ENCODE measurements at regions not wholly inside any gene's neighbourhood (a gene's known extent, or its start where the extent isn't known, plus 50 kb on each side); places are given as distances from the start of the nearest gene placed in this dataset.

DNA sequence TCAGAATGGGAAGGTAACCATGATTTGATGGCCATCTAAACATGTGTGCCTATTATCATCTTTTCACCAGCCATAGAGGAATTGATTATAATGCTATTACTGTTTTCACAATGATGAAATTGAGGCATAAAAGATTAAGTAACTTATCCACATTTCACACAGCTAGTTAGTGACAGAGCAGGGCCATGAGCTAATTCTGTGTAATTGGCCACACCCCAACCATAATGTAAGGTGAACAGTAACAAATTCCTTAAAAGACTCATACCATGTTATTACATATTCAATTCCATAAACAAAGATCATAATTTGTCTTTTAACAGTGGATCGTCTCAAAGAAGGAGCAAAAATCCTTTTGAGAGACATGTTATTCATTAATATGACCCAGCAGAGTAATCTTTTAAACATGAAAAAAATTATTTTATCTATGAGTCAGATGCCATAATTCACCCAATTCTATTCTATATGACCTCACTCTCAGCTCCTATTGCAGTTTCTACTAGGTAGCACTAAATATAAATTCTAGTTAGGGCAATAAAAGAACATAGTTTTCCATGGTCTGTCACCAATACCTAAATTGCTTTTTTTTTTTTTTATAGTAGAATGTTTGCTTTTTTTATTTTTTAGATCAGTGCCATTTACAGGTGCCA is 475.8 kb upstream of the SLC39A10 start:
- TF ChIP-seq, protein P1, sequence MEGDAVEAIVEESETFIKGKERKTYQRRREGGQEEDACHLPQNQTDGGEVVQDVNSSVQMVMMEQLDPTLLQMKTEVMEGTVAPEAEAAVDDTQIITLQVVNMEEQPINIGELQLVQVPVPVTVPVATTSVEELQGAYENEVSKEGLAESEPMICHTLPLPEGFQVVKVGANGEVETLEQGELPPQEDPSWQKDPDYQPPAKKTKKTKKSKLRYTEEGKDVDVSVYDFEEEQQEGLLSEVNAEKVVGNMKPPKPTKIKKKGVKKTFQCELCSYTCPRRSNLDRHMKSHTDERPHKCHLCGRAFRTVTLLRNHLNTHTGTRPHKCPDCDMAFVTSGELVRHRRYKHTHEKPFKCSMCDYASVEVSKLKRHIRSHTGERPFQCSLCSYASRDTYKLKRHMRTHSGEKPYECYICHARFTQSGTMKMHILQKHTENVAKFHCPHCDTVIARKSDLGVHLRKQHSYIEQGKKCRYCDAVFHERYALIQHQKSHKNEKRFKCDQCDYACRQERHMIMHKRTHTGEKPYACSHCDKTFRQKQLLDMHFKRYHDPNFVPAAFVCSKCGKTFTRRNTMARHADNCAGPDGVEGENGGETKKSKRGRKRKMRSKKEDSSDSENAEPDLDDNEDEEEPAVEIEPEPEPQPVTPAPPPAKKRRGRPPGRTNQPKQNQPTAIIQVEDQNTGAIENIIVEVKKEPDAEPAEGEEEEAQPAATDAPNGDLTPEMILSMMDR (IDR thresholded peaks at IDR 0.05): no peak
- no peak for TF ChIP-seq EZH2 (IDR thresholded peaks at IDR 0.05; ENCODE audit: borderline replicate concordance, insufficient read depth, low read depth, low read length, poor library complexity, severe bottlenecking)

All from B cell (primary cell).